SKM-1 (cell line): ENCODE measurements at regions not wholly inside any gene's neighbourhood (a gene's known extent, or its start where the extent isn't known, plus 50 kb on each side); places are given as distances from the start of the nearest gene placed in this dataset.
"Not testable (repeated sequence)": the region's sequence is repeated elsewhere in the genome, so short reads cannot be mapped to it uniquely, and the experiment has no call there.

Source experiments
- DNase-seq: peaks from one replicate; lab custom pipeline; 2025; ENCODE audit not compliant: unreplicated experiment; lab: John Stamatoyannopoulos, UW

GRCh38 chr12:74241341-74241740, 296.3 kb upstream of the ATXN7L3B start:
- no peak for DNase-seq

GRCh38 chr12:74242088-74242487, 295.5 kb upstream of the ATXN7L3B start:
- DNase-seq, result no peak

GRCh38 chr12:74245458-74245857, 292.2 kb upstream of the ATXN7L3B start:
- no peak for DNase-seq

- DNase-seq, result no peak
Observed at GRCh38 chr12:74250891-74251290, 286.7 kb upstream of the ATXN7L3B start.

GRCh38 chr12:74253826-74254225, 283.8 kb upstream of the ATXN7L3B start:
- DNase-seq, result not testable (repeated sequence)

- DNase-seq, result no peak
Observed at GRCh38 chr12:74254784-74255183, 282.9 kb upstream of the ATXN7L3B start.

GRCh38 chr12:74259199-74259598, 278.4 kb upstream of the ATXN7L3B start:
- DNase-seq, result no peak

- no peak for DNase-seq
Observed at GRCh38 chr12:74264692-74265091, 272.9 kb upstream of the ATXN7L3B start.

- not testable (repeated sequence) for DNase-seq
Observed at GRCh38 chr12:74269355-74269754, 268.3 kb upstream of the ATXN7L3B start.

GRCh38 chr12:74280156-74280655, 257.4 kb upstream of the ATXN7L3B start:
- DNase-seq, result no peak

- DNase-seq, result not testable (repeated sequence)
Observed at GRCh38 chr12:74281401-74282180, 256.0 kb upstream of the ATXN7L3B start.

- DNase-seq, result no peak
Observed at GRCh38 chr12:74283646-74284045, 254.0 kb upstream of the ATXN7L3B start.

- no peak for DNase-seq
Observed at GRCh38 chr12:74285773-74286172, 251.9 kb upstream of the ATXN7L3B start.

- DNase-seq, result no peak
Observed at GRCh38 chr12:74286254-74286653, 251.4 kb upstream of the ATXN7L3B start.

- DNase-seq, result no peak
Observed at GRCh38 chr12:74292351-74293194, 245.1 kb upstream of the ATXN7L3B start.

- DNase-seq, result no peak
Observed at GRCh38 chr12:74293689-74294131, 243.9 kb upstream of the ATXN7L3B start.

GRCh38 chr12:74317078-74317601, 220.5 kb upstream of the ATXN7L3B start:
- no peak for DNase-seq

GRCh38 chr12:74317741-74318140, 219.9 kb upstream of the ATXN7L3B start:
- DNase-seq, result no peak

- no peak for DNase-seq
Observed at GRCh38 chr12:74319886-74320285, 217.7 kb upstream of the ATXN7L3B start.

GRCh38 chr12:74321381-74321780, 216.3 kb upstream of the ATXN7L3B start:
- DNase-seq, result no peak

- DNase-seq, result no peak
Observed at GRCh38 chr12:74322792-74323191, 214.8 kb upstream of the ATXN7L3B start.

- no peak for DNase-seq
Observed at GRCh38 chr12:74328623-74329022, 209.0 kb upstream of the ATXN7L3B start.
